ENCODE measurements at regions not wholly inside any gene's neighbourhood (a gene's known extent, or its start where the extent isn't known, plus 50 kb on each side); places are given as distances from the start of the nearest gene placed in this dataset.

DNA sequence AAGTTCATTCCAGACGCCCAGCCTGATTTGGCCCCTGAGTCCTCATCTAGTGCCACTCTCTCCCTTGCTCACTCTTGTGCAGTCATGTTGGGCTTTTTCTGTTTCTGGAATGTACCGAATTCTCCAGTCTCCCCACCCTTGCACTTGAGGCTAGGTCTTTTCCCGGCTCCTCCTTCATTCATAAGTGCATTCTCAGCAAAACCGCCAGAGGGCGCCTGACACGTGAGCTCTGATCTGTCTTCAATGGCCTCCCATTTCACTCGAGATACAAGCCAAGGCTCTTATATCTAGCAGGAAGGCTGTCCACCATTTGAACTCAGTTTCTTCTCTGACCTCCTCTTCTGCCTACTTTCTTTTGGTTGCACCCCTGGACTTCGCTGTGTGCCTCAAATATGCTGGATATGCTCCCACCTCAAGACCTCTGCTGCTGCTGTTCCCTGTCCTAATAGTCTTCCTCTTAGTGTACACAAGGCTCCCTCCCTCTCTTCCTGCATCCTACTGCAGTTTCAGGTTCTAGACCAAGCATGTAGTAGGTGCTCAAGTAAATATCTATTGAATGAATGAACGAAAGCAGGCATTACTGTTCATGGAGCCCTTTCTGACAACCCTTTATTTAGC lies 568.1 kb upstream of the WWC1 start:
- Histone ChIP-seq H4K20me1 (peaks cover 46% of the 10 kb centered on the region; the same call in 1 of the 2 replicates), H3K27ac (no peak overlapping the region), H3K9me3 (no peaks in the 10 kb centered on the region), H3K4me2 (no peak overlapping the region; the same call in 1 of the 2 replicates), H3K4me1 (peaks cover 2% of the 10 kb centered on the region), H3K36me3 (peaks cover 55% of the 10 kb centered on the region), H3K4me3 (no peak overlapping the region), H3K9ac (no peak overlapping the region), H3K27me3 (no peaks in the 10 kb centered on the region)
- TF ChIP-seq Cebpa-rat (IDR thresholded peaks at IDR 0.05): no peak

- no peak overlapping the region for H3K27ac ChIP-seq
- no peak overlapping the region for H3K4me2 ChIP-seq
- H3K4me1 ChIP-seq: no peaks in the 10 kb centered on the region
- peaks cover 65% of the 10 kb centered on the region for H3K36me3 ChIP-seq
- H3K4me3 ChIP-seq: no peak overlapping the region
- peaks cover 45% of the 10 kb centered on the region; the same call in 1 of the 2 replicates for H4K20me1 ChIP-seq
- H3K9me3 ChIP-seq: no peaks in the 10 kb centered on the region
- H3K27me3 ChIP-seq: no peaks in the 10 kb centered on the region
- H3K9ac ChIP-seq: no peak overlapping the region
- no peak for TF ChIP-seq Cebpa-rat (IDR thresholded peaks at IDR 0.05)
These were observed 566.2 kb upstream of the WWC1 start for GRCh38 chr5:167725264-167725663.

DNA sequence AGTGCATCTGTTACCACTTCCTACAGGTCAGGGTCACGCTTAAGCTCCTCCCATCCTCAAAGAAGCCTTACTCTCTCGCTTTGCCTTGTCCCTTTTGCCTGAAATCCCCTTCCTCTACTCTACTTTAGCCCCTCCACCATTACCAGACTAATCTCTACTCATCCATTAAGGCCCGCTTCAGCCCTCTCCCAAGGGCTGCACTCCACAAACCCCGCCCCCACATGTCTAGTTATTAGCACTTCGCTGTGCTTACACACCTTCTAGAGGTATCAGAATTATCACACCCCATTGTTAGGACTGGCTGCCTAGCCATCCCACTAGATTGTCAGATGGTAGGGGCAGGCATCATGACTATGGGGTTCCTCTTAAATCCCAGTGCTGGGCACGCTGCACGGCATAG lies 565.7 kb upstream of the WWC1 start:
- Histone ChIP-seq H3K4me1 (no peaks in the 10 kb centered on the region), H3K36me3 (peaks cover 67% of the 10 kb centered on the region), H3K9me3 (no peaks in the 10 kb centered on the region), H3K9ac (no peak overlapping the region), H3K27ac (no peak overlapping the region), H3K4me2 (no peak overlapping the region), H3K27me3 (no peaks in the 10 kb centered on the region), H4K20me1 (peaks cover 40% of the 10 kb centered on the region; the same call in 1 of the 2 replicates), H3K4me3 (no peak overlapping the region)
- no peak for TF ChIP-seq Cebpa-rat (IDR thresholded peaks at IDR 0.05)

GRCh38 chr5:167726642-167727041 lies 564.8 kb upstream of the WWC1 start:
- H3K27me3 ChIP-seq: no peaks in the 10 kb centered on the region
- TF ChIP-seq Cebpa-rat (IDR thresholded peaks at IDR 0.05): no peak

DNA sequence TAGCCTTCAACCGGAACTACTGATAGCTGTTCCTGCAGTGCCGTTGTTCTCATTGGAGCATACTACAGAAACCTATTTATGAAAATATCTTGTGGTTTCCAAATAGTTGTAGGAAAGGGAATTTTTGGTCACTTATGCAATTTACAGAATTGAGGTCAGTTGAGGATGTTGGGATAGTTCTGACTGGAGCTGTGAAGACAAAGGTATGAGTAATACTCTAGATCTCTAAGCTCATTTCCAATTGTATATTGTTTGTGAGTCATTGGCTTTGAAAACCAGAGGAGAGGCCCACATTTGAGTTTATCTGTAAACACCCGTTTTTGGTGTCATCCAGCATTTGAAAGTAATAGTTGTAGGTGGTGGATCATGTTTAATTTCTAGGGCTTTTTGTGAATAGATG lies 561.3 kb upstream of the WWC1 start:
- Histone ChIP-seq H3K4me3 (no peak overlapping the region), H3K27me3 (no peaks in the 10 kb centered on the region), H3K9ac (no peak overlapping the region), H3K4me1 (no peaks in the 10 kb centered on the region), H3K4me2 (no peak overlapping the region), H3K36me3 (peaks cover 71% of the 10 kb centered on the region), H3K9me3 (no peaks in the 10 kb centered on the region), H3K27ac (no peak overlapping the region), H4K20me1 (peaks cover 27% of the 10 kb centered on the region; the same call in 1 of the 2 replicates)
- TF ChIP-seq Cebpa-rat (IDR thresholded peaks at IDR 0.05): no peak

More at GRCh38 chr5:167726642-167727041, 564.8 kb upstream of the WWC1 start:
- no peak overlapping the region for H3K4me2 ChIP-seq
- H3K4me3 ChIP-seq: no peak overlapping the region
- H3K36me3 ChIP-seq: peaks cover 60% of the 10 kb centered on the region
- H4K20me1 ChIP-seq: peaks cover 32% of the 10 kb centered on the region; the same call in 1 of the 2 replicates
- no peaks in the 10 kb centered on the region for H3K9me3 ChIP-seq
- H3K27ac ChIP-seq: no peak overlapping the region
- no peak overlapping the region for H3K9ac ChIP-seq
- H3K4me1 ChIP-seq: no peaks in the 10 kb centered on the region

DNA sequence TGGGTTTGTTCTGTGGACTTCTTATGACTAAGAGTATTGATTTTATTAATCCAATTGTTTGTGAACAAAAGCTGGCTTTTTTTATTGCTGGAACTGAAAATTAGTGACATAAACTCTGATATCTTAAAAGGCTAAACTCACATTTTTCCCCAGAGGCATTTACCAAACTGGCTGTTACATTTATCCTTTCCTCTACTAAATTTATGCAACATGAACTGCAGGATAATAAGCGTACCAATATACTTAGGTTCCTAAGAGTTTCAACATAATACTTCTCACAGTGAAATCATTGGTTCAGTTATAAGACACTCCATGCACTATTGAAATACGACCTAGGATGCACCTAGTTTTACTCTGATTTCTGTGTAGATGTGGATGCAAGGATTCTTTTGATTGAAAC lies 560.8 kb upstream of the WWC1 start:
- Histone ChIP-seq H3K4me1 (no peaks in the 10 kb centered on the region), H3K9me3 (no peaks in the 10 kb centered on the region), H4K20me1 (peaks cover 25% of the 10 kb centered on the region; the same call in 1 of the 2 replicates), H3K36me3 (peaks cover 71% of the 10 kb centered on the region), H3K4me2 (no peak overlapping the region), H3K27me3 (no peaks in the 10 kb centered on the region), H3K4me3 (no peak overlapping the region), H3K27ac (no peak overlapping the region), H3K9ac (no peak overlapping the region)
- TF ChIP-seq Cebpa-rat (IDR thresholded peaks at IDR 0.05): no peak

- peaks cover 15% of the 10 kb centered on the region; the same call in 1 of the 2 replicates for H4K20me1 ChIP-seq
- H3K36me3 ChIP-seq: peaks cover 70% of the 10 kb centered on the region
- H3K4me3 ChIP-seq: no peak overlapping the region
- TF ChIP-seq Cebpa-rat (IDR thresholded peaks at IDR 0.05): no peak
- H3K27ac ChIP-seq: no peak overlapping the region
- no peaks in the 10 kb centered on the region for H3K9me3 ChIP-seq
- H3K4me2 ChIP-seq: no peak overlapping the region
- no peak overlapping the region for H3K9ac ChIP-seq
- no peaks in the 10 kb centered on the region for H3K27me3 ChIP-seq
- no peaks in the 10 kb centered on the region for H3K4me1 ChIP-seq
These were observed 559.5 kb upstream of the WWC1 start for GRCh38 chr5:167731951-167732350.

DNA sequence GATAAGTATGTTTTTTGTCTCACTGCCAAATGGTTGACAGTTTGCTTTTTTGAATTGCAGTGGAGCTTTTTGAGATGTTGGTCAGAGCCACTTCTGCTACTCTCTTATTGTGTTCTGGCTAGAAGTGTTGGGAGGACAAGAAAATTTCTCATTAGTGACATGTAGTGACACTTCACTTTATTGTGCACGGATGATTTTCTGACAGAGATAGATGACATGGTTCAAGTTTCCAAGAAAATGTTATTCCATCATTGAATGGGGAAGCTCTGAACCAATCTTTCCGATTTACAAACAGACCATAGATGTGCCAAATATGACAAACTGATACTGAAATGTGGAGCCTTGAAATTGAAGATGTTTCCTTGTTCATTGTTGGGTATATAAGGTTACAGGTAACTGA lies 558.9 kb upstream of the WWC1 start:
- H4K20me1 ChIP-seq: peaks cover 15% of the 10 kb centered on the region; the same call in 1 of the 2 replicates

DNA sequence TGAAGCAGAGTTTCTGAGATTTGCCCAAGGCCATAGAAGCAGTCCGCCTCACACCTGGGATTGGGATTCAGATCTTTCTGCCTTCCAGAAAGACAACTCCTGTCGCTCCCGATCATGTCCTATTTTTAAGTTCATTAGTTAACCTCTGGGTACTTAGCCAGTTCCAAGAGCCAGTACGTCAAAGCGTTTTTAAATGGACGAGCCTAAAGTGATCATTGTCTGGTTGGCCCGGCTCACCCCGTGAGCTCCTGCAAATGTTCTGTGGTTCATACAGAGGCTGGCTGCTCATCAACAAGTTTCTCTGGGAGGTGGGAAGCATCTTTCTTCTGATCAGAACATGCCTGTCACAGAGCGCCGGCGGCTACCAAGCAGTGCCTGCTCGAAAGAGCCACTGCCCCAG lies 554.5 kb upstream of the WWC1 start:
- no peaks in the 10 kb centered on the region for H3K4me1 ChIP-seq
- H3K9me3 ChIP-seq: no peaks in the 10 kb centered on the region
- no peak overlapping the region for H3K4me2 ChIP-seq
- H3K36me3 ChIP-seq: peaks cover 90% of the 10 kb centered on the region
- TF ChIP-seq Cebpa-rat (IDR thresholded peaks at IDR 0.05): no peak
- H3K27me3 ChIP-seq: no peaks in the 10 kb centered on the region
- H3K4me3 ChIP-seq: no peak overlapping the region
- H3K9ac ChIP-seq: no peak overlapping the region
- no peak overlapping the region for H3K27ac ChIP-seq
- peaks cover 6% of the 10 kb centered on the region; the same call in 1 of the 2 replicates for H4K20me1 ChIP-seq

More for the DNA sequence above, 558.9 kb upstream of the WWC1 start:
- H3K9me3 ChIP-seq: no peaks in the 10 kb centered on the region
- no peak overlapping the region for H3K27ac ChIP-seq
- H3K27me3 ChIP-seq: no peaks in the 10 kb centered on the region
- no peak for TF ChIP-seq Cebpa-rat (IDR thresholded peaks at IDR 0.05)
- H3K4me3 ChIP-seq: no peak overlapping the region
- no peak overlapping the region for H3K4me2 ChIP-seq
- H3K36me3 ChIP-seq: peaks cover 72% of the 10 kb centered on the region
- no peak overlapping the region for H3K9ac ChIP-seq
- no peaks in the 10 kb centered on the region for H3K4me1 ChIP-seq

- no peaks in the 10 kb centered on the region; the same call in 1 of the 2 replicates for H3K4me1 ChIP-seq
- no peak for TF ChIP-seq Cebpa-rat (IDR thresholded peaks at IDR 0.05)
These were observed 547.6 kb upstream of the WWC1 start for GRCh38 chr5:167743695-167744464.

More at GRCh38 chr5:167743695-167744464, 547.6 kb upstream of the WWC1 start:
- Histone ChIP-seq H3K4me3 (no peak overlapping the region), H3K4me2 (no peak overlapping the region), H4K20me1 (0 out of 2 replicates have a peak, but pooled peaks cover 6% of the 10 kb centered on the region), H3K27me3 (no peaks in the 10 kb centered on the region), H3K9ac (no peak overlapping the region), H3K36me3 (peaks cover 40% of the 10 kb centered on the region), H3K27ac (no peak overlapping the region), H3K9me3 (no peaks in the 10 kb centered on the region)
